HepG2 (cell line): ENCODE measurements at regions not wholly inside any gene's neighbourhood (a gene's known extent, or its start where the extent isn't known, plus 50 kb on each side); places are given as distances from the start of the nearest gene placed in this dataset.

Experiments
- ATAC-seq: fragments of 200-7000 bp; cut with Tn5 transposase; 3 replicates; pipeline ENCODE4 v1.9.1; 2020; ENCODE audit warnings: mild to moderate bottlenecking, moderate library complexity
- BruUV-seq: library from RNA; stranded (reverse); fragments of 400-500 nt; replicated peaks from 2 replicates; lab custom pipeline; 2021; lab: Mats Ljungman, UMichigan
- CTCF ChIA-PET: fragments of 300-600 bp; formaldehyde crosslinking; extraction: SDS; loops from one replicate; lab custom pipeline; 2021; ENCODE audit warnings: low total read pairs, inconsistent platforms, low intra/inter-chr PET ratio; lab: Yijun Ruan, JAX
- POLR2A ChIA-PET: fragments of 350-600 bp; sonication (Branson Sonifier 250); formaldehyde crosslinking; loops from one replicate; lab custom pipeline; 2020; ENCODE audit warnings: antibody characterized with exemption, inconsistent platforms; lab: Yijun Ruan, JAX
- DNase-seq: peaks from one replicate; pipeline ENCODE4 v3.0.0-alpha.2; 2015; ENCODE audit warnings: low spot score
- FAIRE-seq: peaks from 3 replicates; lab custom pipeline; 2011; peaks lifted over from hg19 to GRCh38; lab: Jason Lieb, UNC
- H2AFZ ChIP-seq: one replicate; pipeline ENCODE4 v1.6.1; 2011; ENCODE audit warnings: low read length, inconsistent platforms
- H3K27ac ChIP-seq: fragments of 300-600 bp; 3 replicates; pipeline ENCODE4 v1.8.0; 2011; ENCODE audit warnings: mixed run types, mild to moderate bottlenecking, mixed read lengths, low read length, inconsistent platforms; ENCODE audit not compliant: insufficient read depth; ENCODE audit errors: extremely low read length
- H3K27me3 ChIP-seq, 2 experiments: fragments of 200-600 bp in 1 of 2; 2 replicates in 1 of 2; 3 replicates in 1 of 2; pipeline versions ENCODE4 v1.6.0 to v1.8.0; 2011; ENCODE audit warnings: low read length in 2 of 2, mild to moderate bottlenecking in 2 of 2, moderate library complexity in 2 of 2, inconsistent platforms in 1 of 2; ENCODE audit not compliant: insufficient read depth in 2 of 2, control insufficient read depth in 1 of 2
- H3K36me3 ChIP-seq, 2 experiments: fragments of 200-600 bp in 1 of 2; replicated peaks in 1 of 2; 2 replicates in 1 of 2; 3 replicates in 1 of 2; pipeline versions ENCODE4 v1.5.1 to v1.8.0; 2011; ENCODE audit warnings: low read length in 2 of 2, inconsistent platforms in 1 of 2; ENCODE audit not compliant: insufficient read depth in 2 of 2, control insufficient read depth in 1 of 2
- H3K4me1 ChIP-seq: 2 replicates; pipeline ENCODE4 v1.5.1; 2012; ENCODE audit warnings: low read length, inconsistent platforms; ENCODE audit not compliant: insufficient read depth
- H3K4me2 ChIP-seq: 2 replicates; pipeline ENCODE4 v1.6.0; 2011; ENCODE audit warnings: low read depth, low read length, inconsistent platforms
- H3K4me3 ChIP-seq, 3 experiments: fragments of 200-600 bp in 1 of 3; sonication (generic), shearing (Covaris generic) in 1 of 3; replicated peaks in 1 of 3; 2 replicates each; pipeline ENCODE4 v1.5.1; 2011 to 2016; ENCODE audit warnings: low read length in 3 of 3, inconsistent platforms in 2 of 3, low read depth in 2 of 3, mild to moderate bottlenecking in 2 of 3, control low read depth in 1 of 3, mixed read lengths in 1 of 3; ENCODE audit not compliant: insufficient read depth in 1 of 3
- H3K79me2 ChIP-seq: one replicate; pipeline ENCODE4 v1.6.1; 2011; ENCODE audit warnings: low read length, inconsistent platforms; ENCODE audit not compliant: insufficient read depth
- H3K9ac ChIP-seq: 2 replicates; pipeline ENCODE4 v1.6.0; 2011; ENCODE audit warnings: mild to moderate bottlenecking, low read depth, low read length, inconsistent platforms; ENCODE audit not compliant: insufficient read depth
- H3K9me3 ChIP-seq: 2 replicates; pipeline ENCODE4 v1.5.1; 2012; ENCODE audit warnings: mild to moderate bottlenecking, low read length
- H4K20me1 ChIP-seq: 2 replicates; pipeline ENCODE4 v1.6.0; 2011; ENCODE audit warnings: inconsistent platforms, mild to moderate bottlenecking, low read length, moderate library complexity; ENCODE audit not compliant: insufficient read depth
- ELF4 ChIP-seq: sonication (generic); formaldehyde crosslinking; IDR thresholded peaks from 2 replicates; pipeline ENCODE4 v1.5.0; 2020; ENCODE audit warnings: missing genetic modification reagents, mild to moderate bottlenecking, moderate library complexity, borderline replicate concordance
- GLI4 ChIP-seq: sonication (generic); formaldehyde crosslinking; IDR thresholded peaks from 2 replicates; pipeline ENCODE4 v1.5.1; 2020; ENCODE audit warnings: missing genetic modification reagents, mild to moderate bottlenecking, moderate library complexity, borderline replicate concordance
- KAT7 ChIP-seq: IDR thresholded peaks from 2 replicates; pipeline ENCODE4 v1.6.1; 2018; ENCODE audit warnings: borderline replicate concordance, missing compliant biosample characterization
- MAFK ChIP-seq, 2 experiments: IDR thresholded peaks in 1 of 2; conservative IDR thresholded peaks in 1 of 2; 2 replicates each; pipeline ENCODE4 v1.6.1; 2011; ENCODE audit warnings: improper control_type of control experiment in 2 of 2, low read length in 2 of 2
- MIER2 ChIP-seq: IDR thresholded peaks from 2 replicates; pipeline ENCODE4 v1.6.1; 2016; ENCODE audit warnings: missing biosample characterization, missing genetic modification reagents
- TERF1 ChIP-seq: sonication (generic); formaldehyde crosslinking; IDR thresholded peaks from 2 replicates; pipeline ENCODE4 v1.8.0; 2022; ENCODE audit warnings: mild to moderate bottlenecking, missing genetic modification reagents, moderate library complexity
- ZBTB46 ChIP-seq: sonication (generic); formaldehyde crosslinking; IDR thresholded peaks from 2 replicates; pipeline ENCODE4 v1.4.0; 2020; ENCODE audit warnings: mild to moderate bottlenecking, missing genetic modification reagents, borderline replicate concordance
- ZC3H4 ChIP-seq: sonication (generic); formaldehyde crosslinking; IDR thresholded peaks from 2 replicates; pipeline ENCODE4 v1.4.0; 2020; ENCODE audit warnings: missing genetic modification reagents, borderline replicate concordance
- ZNF367 ChIP-seq: sonication (generic); formaldehyde crosslinking; IDR thresholded peaks from 2 replicates; pipeline ENCODE4 v1.4.0; 2020; ENCODE audit warnings: missing genetic modification reagents, borderline replicate concordance
- ZNF792 ChIP-seq: IDR thresholded peaks from 2 replicates; pipeline ENCODE4 v1.6.1; 2016
- ZNF841 ChIP-seq: sonication (generic); formaldehyde crosslinking; IDR thresholded peaks from 2 replicates; pipeline ENCODE4 v1.8.1; 2023; ENCODE audit warnings: missing genetic modification reagents, borderline replicate concordance
- ZSCAN20 ChIP-seq: sonication (generic); formaldehyde crosslinking; IDR thresholded peaks from 2 replicates; pipeline ENCODE4 v1.4.0; 2020; ENCODE audit warnings: missing genetic modification reagents, mild to moderate bottlenecking, borderline replicate concordance
- WGBS: methylation state at CpG from one replicate; pipeline ENCODE4 v1.1.6; 2017; ENCODE audit warnings: low lambda C conversion rate; 5-methylcytosine and 5-hydroxymethylcytosine counted together
- in situ Hi-C: cut with HindIII; loops from 2 replicates; pipeline ENCODE4 v1.10.0; 2017; ENCODE audit warnings: low pct_unique_long_range_greater_than_20kb; ENCODE audit not compliant: extremely low pct_ligation_motif_present
- intact Hi-C: fragments of 100-400 bp; cut with micrococcal nuclease; formaldehyde crosslinking; loops from one replicate; pipeline ENCODE4 v1.10.0; 2022; ENCODE audit not compliant: unreplicated experiment
- small RNA-seq, 3 experiments: library from RNA; depleted of rRNA; stranded (forward); fragments of <200 nt; gene quantifications; one replicate each; pipeline ENCODE3, GENCODE V24; 2012; ENCODE audit warnings: low read depth in 2 of 3, low replicate concordance in 1 of 3; ENCODE audit not compliant: insufficient read length in 3 of 3, insufficient read depth in 2 of 3

DNA sequence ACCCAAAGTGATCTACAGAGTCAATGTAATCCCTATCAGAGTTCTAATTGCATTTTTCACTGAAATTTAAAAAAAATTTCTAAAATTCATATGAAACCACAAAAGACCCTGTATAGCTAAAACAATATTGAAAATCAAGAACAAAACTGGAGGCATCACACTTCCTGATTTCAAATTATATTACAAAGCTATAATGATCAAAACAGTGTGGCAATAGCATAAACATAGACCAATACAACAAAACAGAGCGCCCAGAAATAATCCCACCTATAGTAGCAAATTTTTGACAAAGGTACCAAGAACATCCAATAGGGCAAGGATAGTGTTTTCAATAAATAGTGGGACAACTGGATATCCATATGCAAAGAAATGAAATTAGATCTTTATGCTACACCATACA lies 59.4 kb upstream of the PRKG2 start (continued):
- TF ChIP-seq ZBTB46 (CRISPR knock-in tag): no peak
- no peak for TF ChIP-seq KAT7
- no peak for TF ChIP-seq ZSCAN20

DNA sequence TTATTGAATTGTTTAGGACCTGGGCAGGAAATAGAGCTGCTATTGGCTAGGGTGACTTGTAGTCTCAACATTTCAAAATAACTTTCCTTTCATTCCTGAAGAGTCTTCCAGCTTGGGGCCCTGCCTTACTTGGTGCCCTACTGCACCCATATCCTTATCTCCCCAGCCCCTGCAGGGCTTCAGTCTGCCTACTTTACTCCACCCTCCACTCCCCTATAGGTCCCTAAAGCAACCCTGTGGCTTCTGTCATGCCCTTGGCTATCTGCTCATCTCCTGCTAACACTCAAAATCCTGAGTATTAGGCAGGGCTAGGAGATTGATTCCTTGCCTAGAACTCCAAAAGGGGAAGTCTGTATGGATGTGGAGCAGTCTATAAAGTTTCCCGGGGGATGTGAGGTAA lies 57.6 kb upstream of the PRKG2 start:
- POLR2A ChIA-PET: no interaction called here

More for the DNA sequence above, 57.6 kb upstream of the PRKG2 start:
- in situ Hi-C loops: no loop called here
- Histone ChIP-seq H3K27me3 (no peaks in the 10 kb centered on the region), H3K36me3 (no peaks in the 10 kb centered on the region), H3K9me3 (peaks cover 11% of the 10 kb centered on the region; the same call in 1 of the 2 replicates), H3K4me2 (no peak overlapping the region), H3K4me1 (no peaks in the 10 kb centered on the region), H3K4me3 (no peak overlapping the region), H3K79me2 (no peaks in the 10 kb centered on the region), H2AFZ (no peak overlapping the region), H4K20me1 (no peaks in the 10 kb centered on the region), H3K27ac (no peak overlapping the region), H3K9ac (no peak overlapping the region)
- ATAC-seq (no peak), DNase-seq (no peak), FAIRE-seq (no peak)
- CTCF ChIA-PET: no interaction called here
- no TSS peak for BruUV-seq
- WGBS: 0% methylated on average over 1 of the region's 1 CpG
- intact Hi-C loops: no loop called here
- TF ChIP-seq ZC3H4 (CRISPR knock-in tag): no peak
- no peak for TF ChIP-seq ELF4
- TF ChIP-seq TERF1 (CRISPR knock-in tag): no peak
- no peak for TF ChIP-seq ZNF841 (CRISPR knock-in tag)
- no peak for TF ChIP-seq ZNF792 (CRISPR knock-in tag)
- no peak for TF ChIP-seq MIER2 (CRISPR knock-in tag)
- no peak for TF ChIP-seq ZNF367 (CRISPR knock-in tag)
- no peak for TF ChIP-seq GLI4
- no peak for TF ChIP-seq MAFK (conservative IDR thresholded peaks at IDR 0.05 in 1 of 2, IDR thresholded peaks at IDR 0.05 in 1 of 2; ENCODE audit: low read length in 2 of 2)

Small RNA genes lying in the stretch of these regions (small RNA-seq; reads per million reads assigned to genes)
- 0 reads per million in 3 experiments for gene RNU5A-2P
